ENCODE measurements at regions not wholly inside any gene's neighbourhood (a gene's known extent, or its start where the extent isn't known, plus 50 kb on each side); places are given as distances from the start of the nearest gene placed in this dataset.

GRCh38 chr15:78695854-78696253 is 54.8 kb upstream of the CHRNB4 start:
- H3K9me3 ChIP-seq (ENCODE audit: low read depth) = no peaks in the 10 kb centered on the region
- no peaks in the 10 kb centered on the region for H3K36me3 ChIP-seq
- no peaks in the 10 kb centered on the region for H3K27me3 ChIP-seq
- H3K4me1 ChIP-seq (ENCODE audit: low read depth) = peaks cover 5% of the 10 kb centered on the region
- H3K27ac ChIP-seq = no peak overlapping the region
- no peak overlapping the region for H3K4me3 ChIP-seq
- no peak for DNase-seq (ENCODE audit: low read depth in 1 of 2, low spot score in 1 of 2)
- TF ChIP-seq CTCF (IDR thresholded peaks at IDR 0.05; ENCODE audit: low read depth, low read length) = no peak

- Histone ChIP-seq H3K4me1 (ENCODE audit: low read depth) (peaks cover 5% of the 10 kb centered on the region), H3K36me3 (no peaks in the 10 kb centered on the region), H3K9me3 (ENCODE audit: low read depth) (no peaks in the 10 kb centered on the region), H3K27ac (no peak overlapping the region), H3K27me3 (no peaks in the 10 kb centered on the region), H3K4me3 (no peak overlapping the region)
- no peak for DNase-seq (ENCODE audit: low read depth in 1 of 2, low spot score in 1 of 2)
- no peak for TF ChIP-seq CTCF (IDR thresholded peaks at IDR 0.05; ENCODE audit: low read depth, low read length)
Measured at GRCh38 chr15:78695046-78695671, 54.1 kb upstream of the CHRNB4 start.

GRCh38 chr15:78691851-78692421 is 50.9 kb upstream of the CHRNB4 start:
- no peaks in the 10 kb centered on the region for H3K36me3 ChIP-seq
- no peak overlapping the region for H3K27ac ChIP-seq
- peaks cover 5% of the 10 kb centered on the region for H3K4me1 ChIP-seq (ENCODE audit: low read depth)
- no peaks in the 10 kb centered on the region for H3K9me3 ChIP-seq (ENCODE audit: low read depth)
- H3K4me3 ChIP-seq = no peak overlapping the region
- TF ChIP-seq CTCF (IDR thresholded peaks at IDR 0.05; ENCODE audit: low read depth, low read length) = no peak
- DNase-seq (ENCODE audit: low read depth in 1 of 2, low spot score in 1 of 2) = no peak
- H3K27me3 ChIP-seq = no peaks in the 10 kb centered on the region

GRCh38 chr15:78691167-78691850 is 50.3 kb upstream of the CHRNB4 start:
- DNase-seq (ENCODE audit: low read depth in 1 of 2, low spot score in 1 of 2) = peak in 1 of 2 donors; percentile 33
- no peaks in the 10 kb centered on the region for H3K36me3 ChIP-seq
- H3K4me3 ChIP-seq = no peak overlapping the region
- H3K9me3 ChIP-seq (ENCODE audit: low read depth) = no peaks in the 10 kb centered on the region
- no peaks in the 10 kb centered on the region for H3K27me3 ChIP-seq
- peaks cover 5% of the 10 kb centered on the region for H3K4me1 ChIP-seq (ENCODE audit: low read depth)
- no peak overlapping the region for H3K27ac ChIP-seq
- TF ChIP-seq CTCF (IDR thresholded peaks at IDR 0.05; ENCODE audit: low read depth, low read length) = no peak

Data from cardiac muscle cell (in vitro differentiated cells and primary cell).